ENCODE measurements at regions not wholly inside any gene's neighbourhood (a gene's known extent, or its start where the extent isn't known, plus 50 kb on each side); places are given as distances from the start of the nearest gene placed in this dataset.
A peak's percentile ranks its signal among the peaks of the same experiment; 100 is the strongest.
"Not testable (repeated sequence)": the region's sequence is repeated elsewhere in the genome, so short reads cannot be mapped to it uniquely, and the experiment has no call there.

DNA sequence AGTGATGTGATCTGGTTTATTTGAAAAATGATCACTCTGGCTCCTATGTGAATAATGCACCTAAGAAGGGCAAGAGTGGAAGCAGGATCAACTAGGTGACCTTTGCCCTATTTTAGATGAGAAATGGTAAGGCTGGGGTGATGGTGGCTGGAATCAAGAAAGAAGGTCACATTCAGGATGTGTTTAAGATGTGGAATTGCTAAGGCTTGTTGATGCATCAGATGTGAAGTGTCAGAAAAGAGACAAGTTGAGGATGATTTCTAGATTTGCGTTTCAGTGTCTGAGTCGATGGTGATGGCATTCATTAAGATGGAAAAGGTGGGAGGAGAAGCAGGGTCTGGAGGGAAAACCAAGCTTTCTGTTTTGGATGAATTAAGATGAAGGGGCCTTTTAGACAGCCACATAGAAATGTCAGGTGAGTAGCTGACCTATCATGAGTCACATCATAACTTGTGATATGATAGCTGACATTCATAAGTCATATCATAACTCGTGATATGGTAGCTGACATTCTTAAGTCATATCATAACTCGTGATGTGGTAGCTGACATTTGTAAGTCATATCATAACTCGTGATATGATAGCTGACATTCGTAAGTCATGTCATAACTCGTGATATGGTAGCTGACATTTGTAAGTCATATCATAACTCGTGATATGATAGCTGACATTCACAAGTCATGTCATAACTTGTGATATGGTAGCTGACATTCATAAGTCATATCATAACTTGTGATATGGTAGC, 101.2 kb upstream of the SEC11C start:
- no peak for DNase-seq (ENCODE audit: low read depth in 2 of 2)

DNA sequence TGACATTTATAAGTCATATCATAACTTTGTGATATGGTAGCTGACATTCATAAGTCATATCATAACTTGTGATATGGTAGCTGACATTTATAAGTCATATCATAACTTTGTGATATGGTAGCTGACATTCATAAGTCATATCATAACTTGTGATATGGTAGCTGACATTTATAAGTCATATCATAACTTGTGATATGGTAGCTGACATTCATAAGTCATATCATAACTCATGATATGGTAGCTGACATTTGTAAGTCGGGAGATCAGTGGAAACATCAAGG, 100.7 kb upstream of the SEC11C start:
- H3K4me3 ChIP-seq (replicated peaks in 1 of 2; ENCODE audit: low read depth in 2 of 2, low read length in 2 of 2); DNase-seq (ENCODE audit: low read depth in 2 of 2): not testable (repeated sequence)

More for the DNA sequence above, 101.2 kb upstream of the SEC11C start:
- no peak overlapping the region for H3K4me3 ChIP-seq (replicated peaks in 1 of 2; ENCODE audit: low read depth in 2 of 2, low read length in 2 of 2)
- TF ChIP-seq, protein P1, sequence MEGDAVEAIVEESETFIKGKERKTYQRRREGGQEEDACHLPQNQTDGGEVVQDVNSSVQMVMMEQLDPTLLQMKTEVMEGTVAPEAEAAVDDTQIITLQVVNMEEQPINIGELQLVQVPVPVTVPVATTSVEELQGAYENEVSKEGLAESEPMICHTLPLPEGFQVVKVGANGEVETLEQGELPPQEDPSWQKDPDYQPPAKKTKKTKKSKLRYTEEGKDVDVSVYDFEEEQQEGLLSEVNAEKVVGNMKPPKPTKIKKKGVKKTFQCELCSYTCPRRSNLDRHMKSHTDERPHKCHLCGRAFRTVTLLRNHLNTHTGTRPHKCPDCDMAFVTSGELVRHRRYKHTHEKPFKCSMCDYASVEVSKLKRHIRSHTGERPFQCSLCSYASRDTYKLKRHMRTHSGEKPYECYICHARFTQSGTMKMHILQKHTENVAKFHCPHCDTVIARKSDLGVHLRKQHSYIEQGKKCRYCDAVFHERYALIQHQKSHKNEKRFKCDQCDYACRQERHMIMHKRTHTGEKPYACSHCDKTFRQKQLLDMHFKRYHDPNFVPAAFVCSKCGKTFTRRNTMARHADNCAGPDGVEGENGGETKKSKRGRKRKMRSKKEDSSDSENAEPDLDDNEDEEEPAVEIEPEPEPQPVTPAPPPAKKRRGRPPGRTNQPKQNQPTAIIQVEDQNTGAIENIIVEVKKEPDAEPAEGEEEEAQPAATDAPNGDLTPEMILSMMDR (IDR thresholded peaks at IDR 0.05; ENCODE audit: low read depth, low read length), result no peak

DNA sequence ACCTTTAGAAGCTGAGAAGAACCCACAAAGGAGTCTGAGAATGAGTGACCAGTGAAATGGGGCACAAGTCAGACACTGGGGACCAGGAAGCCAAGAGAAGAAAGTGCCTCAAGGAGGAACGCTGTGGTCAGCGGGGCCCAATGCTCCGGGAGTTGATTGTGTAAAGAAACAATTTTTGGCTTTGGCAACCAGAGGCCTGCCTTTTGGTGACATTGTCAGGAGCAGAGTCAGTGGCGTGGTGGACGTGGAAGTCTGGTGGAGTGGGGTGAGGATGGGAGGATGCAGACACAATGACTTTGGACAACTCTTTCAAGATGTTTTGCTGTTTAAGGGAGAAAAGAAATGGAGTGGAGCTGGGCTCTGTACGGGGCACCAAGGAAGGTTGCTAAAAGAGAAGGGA, 100.2 kb upstream of the SEC11C start:
- TF ChIP-seq, protein P1 (IDR thresholded peaks at IDR 0.05; ENCODE audit: low read depth, low read length), result no peak
- no peak for DNase-seq (ENCODE audit: low read depth in 2 of 2)
- H3K4me3 ChIP-seq (replicated peaks in 1 of 2; ENCODE audit: low read depth in 2 of 2, low read length in 2 of 2), result no peak overlapping the region

DNA sequence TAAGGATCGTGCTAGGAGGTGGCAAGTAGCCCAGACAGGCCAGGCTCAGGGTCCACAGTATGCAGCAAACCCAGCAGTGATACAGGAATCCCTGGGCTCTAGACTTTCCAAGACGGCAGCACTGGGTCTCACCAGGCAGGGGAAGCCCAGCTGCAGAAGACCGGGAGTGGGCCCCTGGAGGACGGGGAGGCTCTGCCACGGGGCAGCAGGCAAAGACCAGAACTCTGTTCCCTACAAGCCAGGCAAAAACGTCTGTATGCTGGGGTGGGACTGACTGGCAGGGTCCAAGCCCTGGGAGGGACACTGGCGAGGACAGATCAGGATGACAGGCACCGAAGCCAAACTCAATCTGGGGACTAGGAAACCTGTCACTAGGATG, 98.9 kb upstream of the SEC11C start:
- no peak for DNase-seq (ENCODE audit: low read depth in 2 of 2)
- H3K4me3 ChIP-seq (replicated peaks in 1 of 2; ENCODE audit: low read depth in 2 of 2, low read length in 2 of 2), result no peak overlapping the region
- TF ChIP-seq, protein P1 (IDR thresholded peaks at IDR 0.05; ENCODE audit: low read depth, low read length), result no peak

DNA sequence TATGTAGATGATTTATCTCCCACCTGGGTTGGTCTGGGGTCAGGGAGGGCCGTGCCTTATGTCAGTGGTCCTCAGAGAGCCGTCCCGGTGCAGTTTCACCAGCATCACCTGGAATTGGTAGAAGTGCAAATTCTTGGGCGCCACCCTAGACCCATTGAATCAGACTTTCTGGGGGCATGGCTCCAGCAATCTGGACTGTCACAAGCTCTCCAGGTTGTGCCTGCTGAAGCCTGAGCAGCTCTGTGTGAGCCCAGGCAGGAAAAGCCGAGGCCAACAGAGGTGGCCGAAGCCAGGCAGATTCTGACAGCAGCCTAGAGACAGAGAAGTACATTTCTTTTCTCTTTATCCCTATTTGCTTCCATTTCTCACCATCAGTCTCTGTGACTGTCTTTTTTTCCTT, 98.4 kb upstream of the SEC11C start:
- no peak overlapping the region for H3K4me3 ChIP-seq (replicated peaks in 1 of 2; ENCODE audit: low read depth in 2 of 2, low read length in 2 of 2)
- TF ChIP-seq, protein P1 (IDR thresholded peaks at IDR 0.05; ENCODE audit: low read depth, low read length), result no peak
- DNase-seq (ENCODE audit: low read depth in 2 of 2), result no peak

DNA sequence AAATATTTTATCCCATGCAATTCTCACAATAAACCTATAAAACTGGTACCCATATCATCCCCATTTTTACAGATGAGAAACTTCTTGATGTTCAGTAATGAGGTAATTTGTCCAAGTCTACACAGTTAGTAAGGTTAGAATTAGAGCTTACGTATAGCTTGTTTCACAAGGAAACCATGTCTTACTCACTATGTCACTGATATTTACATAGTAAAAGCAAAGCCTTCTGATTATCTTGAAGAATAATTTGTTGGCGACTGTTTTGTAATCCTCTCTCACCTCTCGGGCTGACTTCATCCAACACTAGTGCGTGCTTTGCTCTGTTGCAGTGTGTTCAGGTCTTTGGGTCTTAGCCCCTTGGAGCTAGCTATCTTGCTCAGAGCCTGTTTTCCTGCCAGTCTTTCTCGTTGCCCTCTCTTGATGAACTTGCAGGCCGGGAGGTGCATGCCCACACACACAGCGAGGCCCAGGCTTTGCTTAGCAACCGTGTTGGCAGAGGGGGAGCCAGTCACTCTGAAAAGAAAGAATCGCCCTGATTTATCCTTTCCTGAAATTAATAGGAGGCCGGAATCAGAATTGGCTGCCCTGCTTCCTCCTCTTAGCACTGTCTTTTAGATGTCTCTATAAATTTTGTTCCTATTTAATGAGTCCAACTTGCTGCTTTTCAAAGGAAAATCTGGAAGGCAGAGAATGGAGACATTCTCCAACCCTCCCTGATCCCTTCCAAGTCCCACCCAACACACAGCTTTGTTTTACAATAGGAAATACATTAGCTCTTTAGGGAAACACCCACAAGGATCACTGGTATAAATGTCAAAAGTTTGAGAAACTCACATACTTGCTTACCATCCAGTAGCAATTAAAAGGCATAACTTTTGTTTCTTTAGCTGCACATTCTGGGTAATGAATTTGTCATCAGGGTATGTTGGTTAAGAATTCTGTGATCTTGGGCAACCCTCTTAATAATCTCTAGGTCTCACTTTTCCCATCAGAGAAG, 97.6 kb upstream of the SEC11C start:
- TF ChIP-seq, protein P1 (IDR thresholded peaks at IDR 0.05; ENCODE audit: low read depth, low read length), result no peak
- H3K4me3 ChIP-seq (replicated peaks in 1 of 2; ENCODE audit: low read depth in 2 of 2, low read length in 2 of 2), result no peak overlapping the region
- peak; percentile 32 to 71 for DNase-seq (ENCODE audit: low read depth in 2 of 2)

DNA sequence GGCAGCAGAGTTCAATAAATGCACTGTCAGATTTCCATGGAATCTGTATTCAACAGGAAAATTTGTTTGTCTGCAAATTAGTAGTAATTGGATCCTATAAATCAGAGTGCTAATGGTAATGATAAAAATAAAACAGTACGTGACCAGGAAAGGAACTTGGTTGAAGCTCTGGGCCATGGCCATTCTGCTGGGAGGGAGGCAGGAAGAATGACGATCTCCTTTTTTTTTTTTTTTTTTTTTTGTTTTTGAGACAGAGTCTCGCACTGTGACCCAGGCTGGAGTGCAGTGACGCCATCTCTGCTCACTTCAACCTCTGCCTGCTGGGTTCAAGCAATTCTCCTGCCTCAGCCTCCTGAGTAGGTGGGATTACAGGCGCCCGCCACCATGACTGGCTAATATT, 94.8 kb upstream of the SEC11C start:
- TF ChIP-seq, protein P1 (IDR thresholded peaks at IDR 0.05; ENCODE audit: low read depth, low read length), result no peak

More for the DNA sequence above, 94.8 kb upstream of the SEC11C start:
- no peak for DNase-seq (ENCODE audit: low read depth in 2 of 2)
- no peak overlapping the region for H3K4me3 ChIP-seq (replicated peaks in 1 of 2; ENCODE audit: low read depth in 2 of 2, low read length in 2 of 2)
